Progenitor cell of endocrine pancreas (in vitro differentiated cells): ENCODE measurements at regions not wholly inside any gene's neighbourhood (a gene's known extent, or its start where the extent isn't known, plus 50 kb on each side); places are given as distances from the start of the nearest gene placed in this dataset.

Experiments
- DNase-seq: peaks from one replicate; pipeline ENCODE4 v3.0.0; 2021; ENCODE audit warnings: low spot score; ENCODE audit not compliant: unreplicated experiment
- H3K27ac Mint-ChIP-seq: 2 replicates; pipeline ENCODE4 v1.8.0; 2021; ENCODE audit warnings: mild to moderate bottlenecking, moderate library complexity, mixed read lengths
- H3K27me3 Mint-ChIP-seq: 2 replicates; pipeline ENCODE4 v1.8.0; 2021; ENCODE audit warnings: mixed read lengths
- H3K36me3 Mint-ChIP-seq: 2 replicates; pipeline ENCODE4 v1.8.0; 2022; ENCODE audit warnings: mixed read lengths; ENCODE audit not compliant: insufficient read depth
- H3K4me1 Mint-ChIP-seq: 2 replicates; pipeline ENCODE4 v1.8.0; 2021; ENCODE audit warnings: low read depth, mixed read lengths
- H3K4me3 Mint-ChIP-seq: 2 replicates; pipeline ENCODE4 v1.8.0; 2021; ENCODE audit warnings: low read depth, mild to moderate bottlenecking, moderate library complexity, mixed read lengths
- H3K9me3 Mint-ChIP-seq: 2 replicates; pipeline ENCODE4 v1.8.0; 2021; ENCODE audit warnings: low read depth, mixed read lengths
- TF ChIP-seq, protein P1 (sequence below): fragments of 200-600 bp; sonication (generic); IDR thresholded peaks from one replicate; pipeline ENCODE4 v1.5.0; 2021; ENCODE audit warnings: antibody characterized with exemption, mild to moderate bottlenecking; ENCODE audit not compliant: unreplicated experiment

GRCh38 chr2:5315512-5315911 lies 376.7 kb upstream of the SOX11 start:
- no peak overlapping the region for H3K4me3 Mint-ChIP-seq
- no peaks in the 10 kb centered on the region for H3K36me3 Mint-ChIP-seq
- TF ChIP-seq, protein P1, sequence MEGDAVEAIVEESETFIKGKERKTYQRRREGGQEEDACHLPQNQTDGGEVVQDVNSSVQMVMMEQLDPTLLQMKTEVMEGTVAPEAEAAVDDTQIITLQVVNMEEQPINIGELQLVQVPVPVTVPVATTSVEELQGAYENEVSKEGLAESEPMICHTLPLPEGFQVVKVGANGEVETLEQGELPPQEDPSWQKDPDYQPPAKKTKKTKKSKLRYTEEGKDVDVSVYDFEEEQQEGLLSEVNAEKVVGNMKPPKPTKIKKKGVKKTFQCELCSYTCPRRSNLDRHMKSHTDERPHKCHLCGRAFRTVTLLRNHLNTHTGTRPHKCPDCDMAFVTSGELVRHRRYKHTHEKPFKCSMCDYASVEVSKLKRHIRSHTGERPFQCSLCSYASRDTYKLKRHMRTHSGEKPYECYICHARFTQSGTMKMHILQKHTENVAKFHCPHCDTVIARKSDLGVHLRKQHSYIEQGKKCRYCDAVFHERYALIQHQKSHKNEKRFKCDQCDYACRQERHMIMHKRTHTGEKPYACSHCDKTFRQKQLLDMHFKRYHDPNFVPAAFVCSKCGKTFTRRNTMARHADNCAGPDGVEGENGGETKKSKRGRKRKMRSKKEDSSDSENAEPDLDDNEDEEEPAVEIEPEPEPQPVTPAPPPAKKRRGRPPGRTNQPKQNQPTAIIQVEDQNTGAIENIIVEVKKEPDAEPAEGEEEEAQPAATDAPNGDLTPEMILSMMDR, result no peak
- H3K4me1 Mint-ChIP-seq, result peaks cover 14% of the 10 kb centered on the region
- no peak overlapping the region for H3K27ac Mint-ChIP-seq
- H3K9me3 Mint-ChIP-seq, result no peaks in the 10 kb centered on the region
- H3K27me3 Mint-ChIP-seq, result peaks cover 3% of the 10 kb centered on the region
- no peak for DNase-seq

DNA sequence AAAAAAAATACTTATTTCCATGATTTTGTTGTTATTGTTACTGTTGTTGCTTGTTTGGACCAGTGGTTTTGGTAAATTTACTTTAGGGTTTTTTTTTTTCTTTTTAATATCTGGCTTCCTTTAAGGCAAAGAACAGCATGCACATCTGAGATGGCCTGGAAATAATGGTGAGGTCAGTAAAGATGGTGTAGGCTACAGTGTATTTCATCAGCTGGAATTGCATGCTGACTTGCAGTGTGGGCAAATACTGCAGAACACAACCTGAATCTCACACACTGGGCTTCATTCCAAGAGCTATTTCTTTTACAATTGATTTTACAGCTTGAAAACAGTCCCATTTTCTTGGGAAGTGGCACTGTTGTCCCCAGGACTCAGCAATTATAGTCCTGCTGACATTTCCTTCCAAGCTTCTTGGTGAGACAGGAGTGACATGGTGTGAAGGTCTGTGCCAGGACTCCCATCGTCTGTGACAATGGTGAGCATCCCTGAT lies 376.1 kb upstream of the SOX11 start:
- Mint-ChIP-seq H3K27ac (no peak overlapping the region), H3K4me1 (peaks cover 16% of the 10 kb centered on the region), H3K9me3 (no peaks in the 10 kb centered on the region), H3K4me3 (no peak overlapping the region), H3K27me3 (peaks cover 3% of the 10 kb centered on the region), H3K36me3 (no peaks in the 10 kb centered on the region)
- no peak for DNase-seq
- TF ChIP-seq, protein P1, result no peak

DNA sequence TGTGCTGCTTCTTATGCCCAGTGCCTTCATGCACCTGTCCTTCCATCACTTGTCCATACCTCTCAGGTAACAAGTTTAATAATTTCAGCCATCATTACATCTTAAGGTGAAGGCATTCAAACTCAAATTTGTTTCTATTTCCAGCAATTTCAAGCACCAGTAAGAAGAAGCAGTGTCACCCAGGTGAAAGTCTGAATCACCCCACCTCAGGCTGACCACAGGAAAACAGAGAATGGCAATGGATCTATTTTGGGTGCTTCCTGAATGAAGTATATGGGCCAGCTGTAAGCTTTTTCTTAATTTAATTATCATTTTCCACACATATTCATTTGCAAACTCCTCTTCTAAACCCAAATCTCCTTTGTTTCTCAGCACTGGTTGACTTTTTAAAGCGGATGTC lies 372.7 kb upstream of the SOX11 start:
- Mint-ChIP-seq H3K27me3 (peaks cover 2% of the 10 kb centered on the region), H3K27ac (no peak overlapping the region), H3K4me3 (no peak overlapping the region), H3K9me3 (no peaks in the 10 kb centered on the region), H3K4me1 (peaks cover 16% of the 10 kb centered on the region), H3K36me3 (no peaks in the 10 kb centered on the region)
- DNase-seq, result no peak
- TF ChIP-seq, protein P1, result no peak

- DNase-seq, result no peak
- no peak overlapping the region for H3K4me3 Mint-ChIP-seq
- H3K36me3 Mint-ChIP-seq, result no peaks in the 10 kb centered on the region
- TF ChIP-seq, protein P1, result no peak
- H3K9me3 Mint-ChIP-seq, result no peaks in the 10 kb centered on the region
- H3K27ac Mint-ChIP-seq, result no peak overlapping the region
- H3K27me3 Mint-ChIP-seq, result peaks cover 2% of the 10 kb centered on the region
- peaks cover 16% of the 10 kb centered on the region for H3K4me1 Mint-ChIP-seq
These were observed 369.8 kb upstream of the SOX11 start for GRCh38 chr2:5322396-5322795.

- no peaks in the 10 kb centered on the region for H3K9me3 Mint-ChIP-seq
- H3K27ac Mint-ChIP-seq, result no peak overlapping the region
- no peaks in the 10 kb centered on the region for H3K36me3 Mint-ChIP-seq
- DNase-seq, result no peak
- TF ChIP-seq, protein P1, result no peak
- peaks cover 2% of the 10 kb centered on the region for H3K4me1 Mint-ChIP-seq
- peaks cover 5% of the 10 kb centered on the region for H3K27me3 Mint-ChIP-seq
- H3K4me3 Mint-ChIP-seq, result no peak overlapping the region
These were observed 366.7 kb upstream of the SOX11 start for GRCh38 chr2:5325523-5325922.
